PC-9 (cell line): ENCODE measurements at regions not wholly inside any gene's neighbourhood (a gene's known extent, or its start where the extent isn't known, plus 50 kb on each side); places are given as distances from the start of the nearest gene placed in this dataset.

Source experiments
- BruUV-seq: library from RNA; stranded (reverse); fragments of 400-500 nt; replicated peaks from 2 replicates; lab custom pipeline; 2021; lab: Mats Ljungman, UMichigan
- CTCF ChIA-PET: fragments of 300-600 bp; sonication (Branson Sonifier 250); formaldehyde crosslinking; loops from one replicate; lab custom pipeline; 2022; ENCODE audit warnings: antibody characterized with exemption; lab: Charles Lee
- POLR2A ChIA-PET: fragments of 300-600 bp; sonication (Branson Sonifier 250); formaldehyde crosslinking; loops from one replicate; lab custom pipeline; 2022; ENCODE audit warnings: antibody characterized with exemption; ENCODE audit not compliant: unreplicated experiment; lab: Charles Lee
- DNase-seq, 2 experiments: peaks; one replicate each; pipeline versions ENCODE4 v3.0.0 to v3.0.0-alpha.2; 2015 to 2022; ENCODE audit warnings: mixed read lengths in 1 of 2
- H2AFZ ChIP-seq: fragments of 200-600 bp; sonication (generic); 2 replicates; pipeline ENCODE4 v1.8.1; 2017; ENCODE audit warnings: antibody characterized with exemption
- H3F3A ChIP-seq: fragments of 200-600 bp; sonication (generic); 2 replicates; pipeline ENCODE4 v1.8.1; 2017; ENCODE audit warnings: antibody characterized with exemption, mild to moderate bottlenecking, low read depth; ENCODE audit not compliant: insufficient read depth
- H3K27ac ChIP-seq: fragments of 200-600 bp; sonication (generic); 2 replicates; pipeline ENCODE4 v1.6.1; 2016; ENCODE audit warnings: mixed run types
- H3K27me3 ChIP-seq: fragments of 200-600 bp; sonication (generic); 2 replicates; pipeline ENCODE4 v1.6.1; 2016; ENCODE audit warnings: low read depth, mixed run types; ENCODE audit not compliant: insufficient read depth
- H3K36me3 ChIP-seq: fragments of 200-600 bp; sonication (generic); 2 replicates; pipeline ENCODE4 v1.6.1; 2016; ENCODE audit warnings: low read depth, mixed run types
- H3K4me1 ChIP-seq: fragments of 200-600 bp; sonication (generic); replicated peaks from 2 replicates; pipeline ENCODE4 v1.6.1; 2016; ENCODE audit warnings: mixed run types; ENCODE audit not compliant: insufficient read depth
- H3K4me2 ChIP-seq: fragments of 200-600 bp; sonication (generic); 2 replicates; pipeline ENCODE4 v1.6.1; 2017; ENCODE audit warnings: mixed run types
- H3K4me3 ChIP-seq: fragments of 200-600 bp; sonication (generic); 2 replicates; pipeline ENCODE4 v1.6.1; 2016; ENCODE audit warnings: mixed run types
- H3K79me2 ChIP-seq: fragments of 200-600 bp; sonication (generic); 2 replicates; pipeline ENCODE4 v1.6.1; 2017; ENCODE audit warnings: low read depth, mixed run types
- H3K9me2 ChIP-seq: fragments of 200-600 bp; sonication (generic); 2 replicates; pipeline ENCODE4 v1.8.1; 2017; ENCODE audit warnings: mild to moderate bottlenecking; ENCODE audit not compliant: insufficient read depth
- H3K9me3 ChIP-seq: fragments of 200-600 bp; sonication (generic); 2 replicates; pipeline ENCODE4 v1.8.1; 2016; ENCODE audit warnings: low read depth; ENCODE audit not compliant: insufficient read depth
- H4K20me1 ChIP-seq: fragments of 200-600 bp; sonication (generic); 2 replicates; pipeline ENCODE4 v1.8.1; 2017; ENCODE audit not compliant: insufficient read depth
- CTCF ChIP-seq: fragments of 200-600 bp; sonication (generic); conservative IDR thresholded peaks from 2 replicates; pipeline ENCODE4 v1.6.1; 2017; ENCODE audit warnings: mixed run types, antibody characterized with exemption, mild to moderate bottlenecking, moderate library complexity
- EZH2 ChIP-seq: fragments of 200-600 bp; sonication (generic); IDR thresholded peaks from 2 replicates; pipeline ENCODE4 v1.8.0; 2017; ENCODE audit warnings: antibody characterized with exemption, low read depth
- intact Hi-C: fragments of 100-400 bp; cut with micrococcal nuclease; formaldehyde crosslinking; loops from one replicate; pipeline ENCODE4 v1.10.0; 2022; ENCODE audit not compliant: unreplicated experiment

- Histone ChIP-seq H3K4me2 (no peak overlapping the region), H3K4me3 (no peak overlapping the region), H3F3A (no peaks in the 10 kb centered on the region), H3K27me3 (no peaks in the 10 kb centered on the region), H3K9me2 (no peaks in the 10 kb centered on the region), H3K9me3 (no peaks in the 10 kb centered on the region), H3K4me1 (no peaks in the 10 kb centered on the region), H3K27ac (no peak overlapping the region), H3K36me3 (no peaks in the 10 kb centered on the region), H4K20me1 (no peaks in the 10 kb centered on the region), H2AFZ (no peak overlapping the region), H3K79me2 (no peaks in the 10 kb centered on the region)
- BruUV-seq, result no TSS peak
- CTCF ChIA-PET, result no interaction called here
- POLR2A ChIA-PET, result no interaction called here
- DNase-seq, result no peak
- TF ChIP-seq CTCF (no peak), EZH2 (no peak)
- intact Hi-C loops, result no loop called here
Measured at GRCh38 chr19:16015805-16016173, 60.5 kb upstream of the TPM4 start.

- BruUV-seq, result no TSS peak
- TF ChIP-seq EZH2, result no peak
- TF ChIP-seq CTCF, result no peak
- H3K9me2 ChIP-seq, result no peaks in the 10 kb centered on the region
- no peak overlapping the region for H3K4me2 ChIP-seq
- no peak overlapping the region for H2AFZ ChIP-seq
- H3K9me3 ChIP-seq, result no peaks in the 10 kb centered on the region
- no peaks in the 10 kb centered on the region for H3F3A ChIP-seq
- no peaks in the 10 kb centered on the region for H3K36me3 ChIP-seq
- H3K79me2 ChIP-seq, result no peaks in the 10 kb centered on the region
- no peaks in the 10 kb centered on the region for H4K20me1 ChIP-seq
- H3K27ac ChIP-seq, result no peak overlapping the region
- intact Hi-C loops, result no loop called here
- DNase-seq, result no peak
- POLR2A ChIA-PET, result no interaction called here
- H3K27me3 ChIP-seq, result no peaks in the 10 kb centered on the region
- no peak overlapping the region for H3K4me3 ChIP-seq
- CTCF ChIA-PET, result no interaction called here
- no peaks in the 10 kb centered on the region for H3K4me1 ChIP-seq
Measured at GRCh38 chr19:16016226-16017137, 59.8 kb upstream of the TPM4 start.

- H3K4me2 ChIP-seq, result no peak overlapping the region
- H3K9me2 ChIP-seq, result no peaks in the 10 kb centered on the region
- H3K36me3 ChIP-seq, result no peaks in the 10 kb centered on the region
- H3K4me3 ChIP-seq, result no peak overlapping the region
- no peaks in the 10 kb centered on the region for H4K20me1 ChIP-seq
- no peaks in the 10 kb centered on the region for H3K4me1 ChIP-seq
- DNase-seq, result no peak
- POLR2A ChIA-PET, result no interaction called here
- H3K27me3 ChIP-seq, result no peaks in the 10 kb centered on the region
- no peaks in the 10 kb centered on the region for H3K79me2 ChIP-seq
- H3K9me3 ChIP-seq, result no peaks in the 10 kb centered on the region
- BruUV-seq, result no TSS peak
- no peak overlapping the region for H3K27ac ChIP-seq
- TF ChIP-seq CTCF, result no peak
- TF ChIP-seq EZH2, result no peak
- CTCF ChIA-PET, result no interaction called here
- H3F3A ChIP-seq, result no peaks in the 10 kb centered on the region
- intact Hi-C loops, result no loop called here
- no peak overlapping the region for H2AFZ ChIP-seq
Measured at GRCh38 chr19:16017138-16017490, 59.2 kb upstream of the TPM4 start.
